H1 (cell line): ENCODE measurements at regions not wholly inside any gene's neighbourhood (a gene's known extent, or its start where the extent isn't known, plus 50 kb on each side); places are given as distances from the start of the nearest gene placed in this dataset.

Source experiments
- CTCF ChIA-PET: fragments of 300-600 bp; sonication (Branson Sonifier 250); formaldehyde crosslinking; loops from one replicate; lab custom pipeline; 2021; ENCODE audit not compliant: partially characterized antibody; lab: Charles Lee
- POLR2A ChIA-PET: fragments of 300-600 bp; sonication (Branson Sonifier 250); formaldehyde crosslinking; loops from one replicate; lab custom pipeline; 2021; ENCODE audit warnings: inconsistent platforms; ENCODE audit not compliant: partially characterized antibody; lab: Charles Lee
- DNase-seq, 2 experiments: peaks; one replicate each; pipeline versions ENCODE4 v3.0.0 to v3.0.0-alpha.2; 2010 to 2022; ENCODE audit warnings: low spot score in 2 of 2, low read depth in 1 of 2, mixed read lengths in 1 of 2
- FAIRE-seq: peaks from 2 replicates; lab custom pipeline; 2011; peaks lifted over from hg19 to GRCh38; lab: Jason Lieb, UNC
- H2AFZ ChIP-seq: 2 replicates; pipeline ENCODE4 v1.8.1; 2012; ENCODE audit warnings: low read length, inconsistent platforms
- H2AK5ac ChIP-seq: 2 replicates; pipeline ENCODE4 v1.6.1; 2013; ENCODE audit warnings: low read depth, low read length
- H2BK120ac ChIP-seq: replicated peaks from 2 replicates; pipeline ENCODE3; 2013; ENCODE audit warnings: low read depth, low read length, inconsistent platforms
- H2BK12ac ChIP-seq: 2 replicates; pipeline ENCODE4 v1.6.1; 2013; ENCODE audit warnings: low read depth, low read length
- H2BK15ac ChIP-seq: 2 replicates; pipeline ENCODE4 v1.6.1; 2013; ENCODE audit warnings: low read length
- H2BK20ac ChIP-seq: 2 replicates; pipeline ENCODE4 v1.6.1; 2013; ENCODE audit warnings: low read length
- H2BK5ac ChIP-seq: 2 replicates; pipeline ENCODE4 v1.6.1; 2013; ENCODE audit warnings: low read depth, low read length
- H3K14ac ChIP-seq: 2 replicates; pipeline ENCODE4 v1.6.1; 2013; ENCODE audit warnings: inconsistent platforms; ENCODE audit not compliant: insufficient read length
- H3K18ac ChIP-seq: 2 replicates; pipeline ENCODE4 v1.6.1; 2013; ENCODE audit warnings: low read length; ENCODE audit errors: extremely low read depth
- H3K23ac ChIP-seq: 2 replicates; pipeline ENCODE4 v1.6.1; 2013; ENCODE audit warnings: inconsistent platforms; ENCODE audit not compliant: insufficient read length
- H3K23me2 ChIP-seq: 2 replicates; pipeline ENCODE4 v1.6.1; 2013; ENCODE audit warnings: low read depth, low read length
- H3K27ac ChIP-seq: 2 replicates; pipeline ENCODE4 v1.6.1; 2011; ENCODE audit warnings: low read depth, low read length, inconsistent platforms
- H3K27me3 ChIP-seq, 4 experiments: replicated peaks in 1 of 4; 1 replicate in 1 of 4; 2 replicates in 3 of 4; pipeline versions ENCODE4 v1.6.1 to v1.8.1; 2011 to 2013; ENCODE audit warnings: low read length in 3 of 4, mild to moderate bottlenecking in 3 of 4, inconsistent platforms in 2 of 4, mixed read lengths in 2 of 4, moderate library complexity in 1 of 4; ENCODE audit not compliant: control insufficient read depth in 3 of 4, insufficient read depth in 3 of 4; ENCODE audit errors: extremely low read depth in 1 of 4
- H3K36me3 ChIP-seq, 4 experiments: 2 replicates each; pipeline versions ENCODE4 v1.6.1 to v1.8.1; 2011 to 2013; ENCODE audit warnings: mild to moderate bottlenecking in 4 of 4, low read length in 3 of 4, moderate library complexity in 2 of 4, control low read depth in 1 of 4, inconsistent platforms in 1 of 4; ENCODE audit not compliant: insufficient read depth in 4 of 4, control insufficient read depth in 2 of 4
- H3K4ac ChIP-seq: replicated peaks from 2 replicates; pipeline ENCODE3; 2013; ENCODE audit warnings: low read length, low read depth, mixed read lengths, inconsistent platforms; ENCODE audit not compliant: insufficient read length
- H3K4me1 ChIP-seq, 4 experiments: replicated peaks in 1 of 4; 1 replicate in 1 of 4; 2 replicates in 3 of 4; pipeline versions ENCODE4 v1.6.1 to v1.8.1; 2011 to 2013; ENCODE audit warnings: low read length in 3 of 4, inconsistent platforms in 2 of 4, mixed read lengths in 1 of 4; ENCODE audit not compliant: insufficient read depth in 4 of 4, control insufficient read depth in 3 of 4
- H3K4me2 ChIP-seq, 2 experiments: 2 replicates each; pipeline versions ENCODE4 v1.6.1 to v1.8.1; 2011 to 2013; ENCODE audit warnings: low read depth in 2 of 2, low read length in 2 of 2, control low read depth in 1 of 2, inconsistent platforms in 1 of 2, mild to moderate bottlenecking in 1 of 2; ENCODE audit not compliant: insufficient read depth in 1 of 2
- H3K4me3 ChIP-seq, 4 experiments: fragments of 200-600, 300-600 bp in 1 of 4; sonication (generic), shearing (Covaris generic), sonication (Bioruptor Twin) in 1 of 4; 2 replicates each; pipeline versions ENCODE4 v1.5.1 to v1.8.1; 2011 to 2016; ENCODE audit warnings: low read length in 4 of 4, low read depth in 3 of 4, control low read depth in 2 of 4, inconsistent platforms in 2 of 4, mild to moderate bottlenecking in 2 of 4, mixed read lengths in 1 of 4, moderate library complexity in 1 of 4; ENCODE audit not compliant: insufficient read depth in 2 of 4; ENCODE audit errors: extremely low read depth in 1 of 4
- H3K56ac ChIP-seq: replicated peaks from 2 replicates; pipeline ENCODE3; 2013; ENCODE audit warnings: low read depth, mild to moderate bottlenecking, mixed read lengths, low read length, inconsistent platforms; ENCODE audit not compliant: insufficient read length
- H3K79me1 ChIP-seq: 2 replicates; pipeline ENCODE4 v1.6.1; 2013; ENCODE audit warnings: low read depth, low read length, control low read depth
- H3K79me2 ChIP-seq, 2 experiments: 2 replicates each; pipeline versions ENCODE4 v1.6.1 to v1.8.1; 2012 to 2013; ENCODE audit warnings: low read length in 2 of 2, mild to moderate bottlenecking in 2 of 2, inconsistent platforms in 1 of 2; ENCODE audit not compliant: insufficient read depth in 2 of 2, control insufficient read depth in 1 of 2
- H3K9ac ChIP-seq, 4 experiments: replicated peaks in 1 of 4; 1 replicate in 1 of 4; 2 replicates in 3 of 4; pipeline versions ENCODE4 v1.6.1 to v1.8.1; 2011 to 2013; ENCODE audit warnings: low read depth in 3 of 4, low read length in 3 of 4, control low read depth in 2 of 4, mild to moderate bottlenecking in 2 of 4, moderate library complexity in 2 of 4, inconsistent platforms in 1 of 4; ENCODE audit errors: extremely low read depth in 1 of 4
- H3K9me3 ChIP-seq, 2 experiments: 2 replicates each; pipeline versions ENCODE4 v1.6.1 to v1.8.1; 2012 to 2013; ENCODE audit warnings: mild to moderate bottlenecking in 2 of 2, moderate library complexity in 2 of 2, control low read depth in 1 of 2, inconsistent platforms in 1 of 2, low read depth in 1 of 2, low read length in 1 of 2, mixed read lengths in 1 of 2; ENCODE audit not compliant: insufficient read depth in 2 of 2
- H4K20me1 ChIP-seq, 2 experiments: replicated peaks in 1 of 2; 2 replicates each; pipeline versions ENCODE3 to v1.8.1; 2011 to 2013; ENCODE audit warnings: inconsistent platforms in 2 of 2, low read length in 2 of 2, mild to moderate bottlenecking in 1 of 2; ENCODE audit not compliant: insufficient read depth in 2 of 2, control insufficient read depth in 1 of 2
- H4K5ac ChIP-seq: 2 replicates; pipeline ENCODE4 v1.6.1; 2013; ENCODE audit warnings: low read length, low read depth, mixed read lengths, inconsistent platforms; ENCODE audit not compliant: insufficient read length
- H4K8ac ChIP-seq: 2 replicates; pipeline ENCODE4 v1.8.0; 2013; ENCODE audit warnings: mild to moderate bottlenecking, moderate library complexity, low read length, inconsistent platforms; ENCODE audit not compliant: insufficient read depth; ENCODE audit errors: extremely low read depth
- H4K91ac ChIP-seq: replicated peaks from 2 replicates; pipeline ENCODE3; 2013; ENCODE audit warnings: low read length, mixed read lengths, inconsistent platforms; ENCODE audit not compliant: insufficient read length
- ASH2L ChIP-seq: fragments of 200-600, 300-600 bp; sonication (generic); IDR thresholded peaks from one replicate; pipeline ENCODE4 v1.7.1; 2017; ENCODE audit warnings: low read length
- BACH1 ChIP-seq: IDR thresholded peaks from 2 replicates; pipeline ENCODE4 v1.6.1; 2012; ENCODE audit warnings: low read length, improper control_type of control experiment
- CBX5 ChIP-seq: fragments of 300-800, 300-1000 bp; sonication (generic); IDR thresholded peaks from 2 replicates; pipeline ENCODE4 v1.7.1; 2016; ENCODE audit warnings: antibody characterized with exemption, low read length, low read depth
- CTBP2 ChIP-seq: IDR thresholded peaks from 2 replicates; pipeline ENCODE4 v1.7.0; 2011; ENCODE audit warnings: borderline replicate concordance, mild to moderate bottlenecking, moderate library complexity, mixed read lengths, low read length; ENCODE audit not compliant: insufficient read depth, insufficient read length
- GTF2F1 ChIP-seq: IDR thresholded peaks from 2 replicates; pipeline ENCODE4 v1.6.1; 2012; ENCODE audit warnings: low read depth, low read length, improper control_type of control experiment, borderline replicate concordance
- JUND ChIP-seq: IDR thresholded peaks from 2 replicates; pipeline ENCODE4 v1.6.1; 2011; ENCODE audit warnings: mild to moderate bottlenecking, improper control_type of control experiment, low read length
- MAFK ChIP-seq: IDR thresholded peaks from 2 replicates; pipeline ENCODE4 v1.6.1; 2012; ENCODE audit warnings: low read depth, mild to moderate bottlenecking, improper control_type of control experiment, low read length
- POU5F1 ChIP-seq: IDR thresholded peaks from 2 replicates; pipeline ENCODE4 v1.6.1; 2011; ENCODE audit warnings: low read depth, mild to moderate bottlenecking, low read length, moderate library complexity
- SP1 ChIP-seq: IDR thresholded peaks from 2 replicates; pipeline ENCODE4 v1.6.1; 2011; ENCODE audit warnings: low read depth, low read length
- SP4 ChIP-seq: IDR thresholded peaks from 2 replicates; pipeline ENCODE4 v1.6.1; 2012; ENCODE audit warnings: low read length, inconsistent platforms
- SUZ12 ChIP-seq: fragments of 200-600 bp; sonication (generic); IDR thresholded peaks from 2 replicates; pipeline ENCODE4 v1.6.1; 2012; ENCODE audit warnings: mild to moderate bottlenecking, inconsistent platforms, low read length, moderate library complexity, mixed read lengths
- TEAD4 ChIP-seq: IDR thresholded peaks from 2 replicates; pipeline ENCODE4 v1.6.1; 2012; ENCODE audit warnings: low read depth, low read length, inconsistent platforms, mixed read lengths
- WGBS, 2 experiments: shearing (Covaris generic) in 1 of 2; methylation state at CpG; one replicate each; pipeline versions ENCODE4 v1.1.6 to v1.1.7; 2013 to 2015; ENCODE audit warnings: low lambda C conversion rate in 2 of 2, mixed read lengths in 2 of 2, inconsistent platforms in 1 of 2, low coverage in 1 of 2, missing lambda C conversion rate in 1 of 2; ENCODE audit not compliant: insufficient replicate concordance in 2 of 2, insufficient coverage in 1 of 2, insufficient read length in 1 of 2; ENCODE audit errors: extremely low coverage in 1 of 2, missing lambda C conversion rate in 1 of 2; 5-methylcytosine and 5-hydroxymethylcytosine counted together
- TF ChIP-seq, protein P1 (sequence below): IDR thresholded peaks from 2 replicates; pipeline ENCODE4 v1.6.1; 2012; ENCODE audit warnings: inconsistent platforms
- TF ChIP-seq, protein P2 (sequence below): IDR thresholded peaks from 2 replicates; pipeline ENCODE4 v1.6.1; 2012; ENCODE audit warnings: low read length, inconsistent platforms

DNA sequence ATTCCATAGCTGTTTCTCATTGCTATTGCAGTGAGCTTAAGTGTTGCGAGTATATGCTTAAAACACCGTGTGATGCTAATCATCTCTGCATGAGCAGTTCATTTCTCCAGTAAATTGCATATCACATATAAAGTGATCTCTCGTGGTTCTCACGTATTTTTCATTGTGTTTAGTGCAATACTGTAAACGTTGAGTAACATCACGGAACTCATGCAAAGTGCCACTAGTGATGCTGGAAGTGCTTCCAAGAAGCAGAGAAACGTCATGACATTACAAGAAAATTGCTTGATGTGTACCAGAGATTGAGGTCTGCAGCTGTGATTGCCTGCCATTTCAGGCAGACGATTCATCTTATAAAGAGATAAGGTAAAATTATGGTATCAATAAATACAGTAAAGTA, 830.4 kb downstream of the GRIK2 start:
- no peaks in the 10 kb centered on the region for H3K79me2 ChIP-seq
- no peak overlapping the region for H2AK5ac ChIP-seq
- H3K23me2 ChIP-seq = no peaks in the 10 kb centered on the region
- no peak overlapping the region for H3K18ac ChIP-seq
- H2BK5ac ChIP-seq = no peak overlapping the region
- no peaks in the 10 kb centered on the region for H3K9me3 ChIP-seq
- H4K91ac ChIP-seq = no peak overlapping the region
- 89% methylated on average over 8 of the region's 8 CpGs; no CpG with 5 or more reads in 1 of the 2 experiments for WGBS, 2 experiments
- DNase-seq = no peak
- no peak overlapping the region for H4K8ac ChIP-seq
- no peak overlapping the region for H2AFZ ChIP-seq
- no peak for FAIRE-seq
- CTCF ChIA-PET = interaction anchor here (1.0 kb wide), 1 partner anchor 11 kb away, joined by 3 read pairs; no protein-coding TSS in a partner anchor
- no peak overlapping the region for H3K14ac ChIP-seq
- no peak overlapping the region for H3K9ac ChIP-seq
- no peak overlapping the region for H2BK120ac ChIP-seq
- no peak overlapping the region for H3K4me3 ChIP-seq
- H4K5ac ChIP-seq = no peak overlapping the region
- POLR2A ChIA-PET = no interaction called here
- H3K36me3 ChIP-seq = no peaks in the 10 kb centered on the region
- TF ChIP-seq CBX5 (no peak), SP1 (no peak), CTBP2 (no peak), GTF2F1 (no peak), SP4 (no peak), MAFK (no peak), SUZ12 (no peak), TEAD4 (no peak), BACH1 (no peak), POU5F1 (no peak), ASH2L (no peak), JUND (no peak)
- TF ChIP-seq, protein P1, sequence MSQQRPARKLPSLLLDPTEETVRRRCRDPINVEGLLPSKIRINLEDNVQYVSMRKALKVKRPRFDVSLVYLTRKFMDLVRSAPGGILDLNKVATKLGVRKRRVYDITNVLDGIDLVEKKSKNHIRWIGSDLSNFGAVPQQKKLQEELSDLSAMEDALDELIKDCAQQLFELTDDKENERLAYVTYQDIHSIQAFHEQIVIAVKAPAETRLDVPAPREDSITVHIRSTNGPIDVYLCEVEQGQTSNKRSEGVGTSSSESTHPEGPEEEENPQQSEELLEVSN = no peak
- TF ChIP-seq, protein P2, sequence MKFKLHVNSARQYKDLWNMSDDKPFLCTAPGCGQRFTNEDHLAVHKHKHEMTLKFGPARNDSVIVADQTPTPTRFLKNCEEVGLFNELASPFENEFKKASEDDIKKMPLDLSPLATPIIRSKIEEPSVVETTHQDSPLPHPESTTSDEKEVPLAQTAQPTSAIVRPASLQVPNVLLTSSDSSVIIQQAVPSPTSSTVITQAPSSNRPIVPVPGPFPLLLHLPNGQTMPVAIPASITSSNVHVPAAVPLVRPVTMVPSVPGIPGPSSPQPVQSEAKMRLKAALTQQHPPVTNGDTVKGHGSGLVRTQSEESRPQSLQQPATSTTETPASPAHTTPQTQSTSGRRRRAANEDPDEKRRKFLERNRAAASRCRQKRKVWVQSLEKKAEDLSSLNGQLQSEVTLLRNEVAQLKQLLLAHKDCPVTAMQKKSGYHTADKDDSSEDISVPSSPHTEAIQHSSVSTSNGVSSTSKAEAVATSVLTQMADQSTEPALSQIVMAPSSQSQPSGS = no peak
- TF ChIP-seq, all 59 proteins: peak for 0
- Histone ChIP-seq H3K4me2 (no peak overlapping the region), H2BK15ac (no peak overlapping the region), H3K79me1 (no peaks in the 10 kb centered on the region), H2BK20ac (no peak overlapping the region), H3K27ac (no peak overlapping the region), H4K20me1 (no peaks in the 10 kb centered on the region), H3K4me1 (peaks cover 0 to 4% (median 0%) of the 10 kb centered on the region in 4 experiments; a peak in 2 of 7 replicates), H3K27me3 (no peaks in the 10 kb centered on the region), H3K23ac (no peak overlapping the region), H2BK12ac (no peak overlapping the region), H3K4ac (no peak overlapping the region), H3K56ac (no peak overlapping the region)
